Natural killer cell (primary cell): ENCODE measurements at regions not wholly inside any gene's neighbourhood (a gene's known extent, or its start where the extent isn't known, plus 50 kb on each side); places are given as distances from the start of the nearest gene placed in this dataset.

Experiments
- ATAC-seq, 3 donors: fragments of 150-1000 bp in 2 of 3; fragments of 200-7000 bp in 1 of 3; cut with Tn5 transposase; 1 replicate in 1 of 3; 2 replicates in 2 of 3; pipeline ENCODE4 v1.10.0; 2021; ENCODE audit warnings: mild to moderate bottlenecking in 2 of 3, moderate library complexity in 2 of 3
- DNase-seq, 2 donors: peaks; one replicate each; pipeline versions ENCODE4 v3.0.0 to v3.0.0-alpha.2; 2013 to 2021; ENCODE audit warnings: mixed read lengths in 1 of 2
- H3K27ac ChIP-seq: one replicate; pipeline ENCODE4 v1.5.1; 2013; ENCODE audit warnings: mild to moderate bottlenecking, low read length
- H3K27me3 ChIP-seq: one replicate; pipeline ENCODE4 v1.6.1; 2013; ENCODE audit warnings: low read length; ENCODE audit not compliant: control insufficient read depth, insufficient read depth
- H3K36me3 ChIP-seq: one replicate; pipeline ENCODE4 v1.6.1; 2013; ENCODE audit warnings: low read length; ENCODE audit not compliant: control insufficient read depth, insufficient read depth
- H3K4me1 ChIP-seq: one replicate; pipeline ENCODE4 v1.6.1; 2013; ENCODE audit warnings: low read length; ENCODE audit not compliant: control insufficient read depth, insufficient read depth
- H3K4me3 ChIP-seq: one replicate; pipeline ENCODE4 v1.5.1; 2013; ENCODE audit warnings: low read length
- H3K9me3 ChIP-seq: one replicate; pipeline ENCODE4 v1.6.1; 2013; ENCODE audit warnings: low read length; ENCODE audit not compliant: control insufficient read depth, insufficient read depth
- H3K27ac Mint-ChIP-seq, 2 donors: one replicate each; pipeline ENCODE4 v1.8.0; 2022; ENCODE audit warnings: mild to moderate bottlenecking in 2 of 2, mixed read lengths in 2 of 2, moderate library complexity in 1 of 2
- H3K27me3 Mint-ChIP-seq, 2 donors: one replicate each; pipeline ENCODE4 v1.8.0; 2022; ENCODE audit warnings: low read depth in 2 of 2, mixed read lengths in 2 of 2
- H3K36me3 Mint-ChIP-seq: one replicate; pipeline ENCODE4 v1.8.0; 2022; ENCODE audit warnings: mixed read lengths
- H3K4me1 Mint-ChIP-seq, 2 donors: one replicate each; pipeline ENCODE4 v1.8.0; 2022; ENCODE audit warnings: mixed read lengths in 2 of 2
- H3K4me3 Mint-ChIP-seq: one replicate; pipeline ENCODE4 v1.8.0; 2022; ENCODE audit warnings: mild to moderate bottlenecking, moderate library complexity, mixed read lengths
- H3K9me3 Mint-ChIP-seq, 2 donors: one replicate each; pipeline ENCODE4 v1.8.0; 2022; ENCODE audit warnings: mixed read lengths in 2 of 2
- CTCF ChIP-seq: fragments of 200-600 bp; IDR thresholded peaks from one replicate; pipeline ENCODE4 v1.8.0; 2022; ENCODE audit warnings: antibody characterized with exemption
- WGBS: methylation state at CpG from one replicate; pipeline ENCODE4 v1.1.7; 2013; ENCODE audit warnings: missing lambda C conversion rate; ENCODE audit not compliant: insufficient coverage; 5-methylcytosine and 5-hydroxymethylcytosine counted together
- intact Hi-C: fragments of 100-400 bp; cut with micrococcal nuclease; formaldehyde crosslinking; loops from one replicate; pipeline ENCODE4 v1.14.2; 2022

GRCh38 chr3:177835917-177836316 lies 638.6 kb upstream of the TBL1XR1 start:
- H3K4me3 ChIP-seq, result no peak overlapping the region
- no peaks in the 10 kb centered on the region for H3K9me3 ChIP-seq
- H3K27ac Mint-ChIP-seq, result no peak overlapping the region
- DNase-seq, result no peak
- ATAC-seq, result no peak
- H3K27ac ChIP-seq, result no peak overlapping the region
- H3K4me1 Mint-ChIP-seq, result no peaks in the 10 kb centered on the region
- no peaks in the 10 kb centered on the region for H3K4me1 ChIP-seq
- no peaks in the 10 kb centered on the region for H3K27me3 ChIP-seq
- intact Hi-C loops, result no loop called here
- no peaks in the 10 kb centered on the region for H3K36me3 ChIP-seq
- WGBS, result 60% methylated on average over 1 of the region's 1 CpG
- H3K36me3 Mint-ChIP-seq, result no peaks in the 10 kb centered on the region
- no peaks in the 10 kb centered on the region for H3K9me3 Mint-ChIP-seq
- no peak overlapping the region for H3K4me3 Mint-ChIP-seq
- peaks cover 0 to 10% of the 10 kb centered on the region in 2 donors for H3K27me3 Mint-ChIP-seq
- no peak for TF ChIP-seq CTCF

- WGBS, result 70% methylated on average over 5 of the region's 5 CpGs
- Mint-ChIP-seq H3K4me3 (no peak overlapping the region), H3K27ac (no peak overlapping the region), H3K9me3 (no peaks in the 10 kb centered on the region), H3K4me1 (no peaks in the 10 kb centered on the region), H3K27me3 (peaks cover 0 to 10% of the 10 kb centered on the region in 2 donors), H3K36me3 (no peaks in the 10 kb centered on the region)
- H3K9me3 ChIP-seq, result no peaks in the 10 kb centered on the region
- ATAC-seq (no peak), DNase-seq (no peak)
- H3K4me1 ChIP-seq, result no peaks in the 10 kb centered on the region
- H3K27me3 ChIP-seq, result no peaks in the 10 kb centered on the region
- H3K27ac ChIP-seq, result no peak overlapping the region
- intact Hi-C loops, result no loop called here
- H3K36me3 ChIP-seq, result no peaks in the 10 kb centered on the region
- no peak for TF ChIP-seq CTCF
- no peak overlapping the region for H3K4me3 ChIP-seq
Measured at GRCh38 chr3:177836671-177837070, 639.4 kb upstream of the TBL1XR1 start.

- Histone ChIP-seq H3K9me3 (no peaks in the 10 kb centered on the region), H3K36me3 (no peaks in the 10 kb centered on the region), H3K4me3 (no peak overlapping the region), H3K4me1 (no peaks in the 10 kb centered on the region), H3K27me3 (no peaks in the 10 kb centered on the region), H3K27ac (no peak overlapping the region)
- Mint-ChIP-seq H3K4me3 (no peak overlapping the region), H3K27me3 (peaks cover 0 to 10% of the 10 kb centered on the region in 2 donors), H3K4me1 (no peaks in the 10 kb centered on the region), H3K36me3 (no peaks in the 10 kb centered on the region), H3K27ac (no peak overlapping the region), H3K9me3 (no peaks in the 10 kb centered on the region)
- DNase-seq, result no peak
- TF ChIP-seq CTCF, result no peak
- 71% methylated on average over 5 of the region's 5 CpGs for WGBS
- ATAC-seq, result no peak
- intact Hi-C loops, result no loop called here
Measured at GRCh38 chr3:177837951-177838655, 640.8 kb upstream of the TBL1XR1 start.

- Histone ChIP-seq H3K27ac (no peak overlapping the region), H3K4me1 (no peaks in the 10 kb centered on the region), H3K27me3 (no peaks in the 10 kb centered on the region), H3K4me3 (no peak overlapping the region), H3K9me3 (no peaks in the 10 kb centered on the region), H3K36me3 (no peaks in the 10 kb centered on the region)
- Mint-ChIP-seq H3K36me3 (no peaks in the 10 kb centered on the region), H3K27me3 (peaks cover 0 to 10% of the 10 kb centered on the region in 2 donors), H3K4me3 (no peak overlapping the region), H3K4me1 (no peaks in the 10 kb centered on the region), H3K9me3 (no peaks in the 10 kb centered on the region), H3K27ac (no peak overlapping the region)
- no peak for DNase-seq
- no peak for TF ChIP-seq CTCF
- no peak for ATAC-seq
- intact Hi-C loops, result no loop called here
- 86% methylated on average over 7 of the region's 7 CpGs for WGBS
Measured at GRCh38 chr3:177838766-177839350, 641.6 kb upstream of the TBL1XR1 start.
